Endodermal cell (in vitro differentiated cells): ENCODE measurements at regions not wholly inside any gene's neighbourhood (a gene's known extent, or its start where the extent isn't known, plus 50 kb on each side); places are given as distances from the start of the nearest gene placed in this dataset.

Source experiments
- DNase-seq: peaks from one replicate; pipeline ENCODE4 v3.0.0-alpha.2; 2017
- H3K27ac ChIP-seq: 2 replicates; pipeline ENCODE4 v1.5.1; 2013; ENCODE audit warnings: mild to moderate bottlenecking, low read depth, low read length, moderate library complexity
- H3K27me3 ChIP-seq: 2 replicates; pipeline ENCODE4 v1.6.1; 2013; ENCODE audit warnings: mild to moderate bottlenecking, low read length, moderate library complexity; ENCODE audit not compliant: insufficient read depth, control insufficient read depth, poor library complexity, severe bottlenecking
- H3K36me3 ChIP-seq: 2 replicates; pipeline ENCODE4 v1.7.0; 2013; ENCODE audit warnings: mild to moderate bottlenecking, low read length, moderate library complexity; ENCODE audit not compliant: control insufficient read depth, insufficient read depth
- H3K4me1 ChIP-seq: one replicate; pipeline ENCODE4 v1.7.0; 2013; ENCODE audit warnings: low read length; ENCODE audit not compliant: control insufficient read depth, insufficient read depth
- H3K4me3 ChIP-seq: 2 replicates; pipeline ENCODE4 v1.5.1; 2013; ENCODE audit warnings: mild to moderate bottlenecking, low read length, moderate library complexity
- H3K9ac ChIP-seq: 2 replicates; pipeline ENCODE4 v1.6.1; 2013; ENCODE audit warnings: mild to moderate bottlenecking, low read length, moderate library complexity; ENCODE audit not compliant: poor library complexity, severe bottlenecking; ENCODE audit errors: extremely low read depth
- H3K9me3 ChIP-seq: 2 replicates; pipeline ENCODE4 v1.6.1; 2013; ENCODE audit warnings: mild to moderate bottlenecking, low read length, moderate library complexity; ENCODE audit not compliant: control insufficient read depth
- H3K27ac Mint-ChIP-seq: 2 replicates; pipeline ENCODE4 v1.8.0; 2020; ENCODE audit warnings: mixed read lengths
- H3K27me3 Mint-ChIP-seq: 2 replicates; pipeline ENCODE4 v1.8.0; 2021; ENCODE audit warnings: mild to moderate bottlenecking, mixed read lengths; ENCODE audit not compliant: insufficient read depth
- H3K36me3 Mint-ChIP-seq: 2 replicates; pipeline ENCODE4 v1.8.0; 2020; ENCODE audit warnings: low read depth, mixed read lengths
- H3K4me1 Mint-ChIP-seq: 2 replicates; pipeline ENCODE4 v1.8.0; 2020; ENCODE audit warnings: mixed read lengths
- H3K4me3 Mint-ChIP-seq: 2 replicates; pipeline ENCODE4 v1.8.0; 2020; ENCODE audit warnings: mild to moderate bottlenecking, moderate library complexity, mixed read lengths
- H3K9me3 Mint-ChIP-seq: 2 replicates; pipeline ENCODE4 v1.8.0; 2020; ENCODE audit warnings: mild to moderate bottlenecking, mixed read lengths
- CTCF ChIP-seq: fragments of 200-600 bp; sonication (generic); conservative IDR thresholded peaks from 2 replicates; pipeline ENCODE4 v1.5.0; 2021; ENCODE audit warnings: antibody characterized with exemption, mild to moderate bottlenecking
- WGBS, 2 experiments: methylation state at CpG; one replicate each; pipeline versions ENCODE4 v1.1.5 to v1.1.7; 2013; ENCODE audit warnings: missing lambda C conversion rate in 2 of 2, mixed read lengths in 1 of 2; ENCODE audit not compliant: insufficient coverage in 1 of 2, insufficient read length in 1 of 2; 5-methylcytosine and 5-hydroxymethylcytosine counted together

- Mint-ChIP-seq H3K4me1 (peaks cover 7% of the 10 kb centered on the region), H3K4me3 (no peak overlapping the region), H3K27me3 (peaks cover under 1% of the 10 kb centered on the region), H3K9me3 (no peaks in the 10 kb centered on the region), H3K27ac (no peak overlapping the region), H3K36me3 (no peaks in the 10 kb centered on the region)
- no peaks in the 10 kb centered on the region for H3K36me3 ChIP-seq
- TF ChIP-seq CTCF = peak; percentile 30
- no peak overlapping the region for H3K9ac ChIP-seq
- H3K27me3 ChIP-seq = no peaks in the 10 kb centered on the region
- H3K4me3 ChIP-seq = no peak overlapping the region
- peak; percentile 62 for DNase-seq
- no peaks in the 10 kb centered on the region for H3K9me3 ChIP-seq
- peaks cover 5% of the 10 kb centered on the region for H3K4me1 ChIP-seq
- H3K27ac ChIP-seq = no peak overlapping the region
- WGBS, 2 experiments = 80 to 83% methylated on average over 1 to 2 of the region's 2 CpGs
Observed at GRCh38 chr11:122267602-122268001, 151.6 kb upstream of the BLID start.

GRCh38 chr11:122265981-122266380, 150.0 kb upstream of the BLID start:
- Histone ChIP-seq H3K9me3 (no peaks in the 10 kb centered on the region), H3K27me3 (no peaks in the 10 kb centered on the region), H3K9ac (no peak overlapping the region), H3K4me1 (peaks cover 5% of the 10 kb centered on the region), H3K27ac (no peak overlapping the region), H3K36me3 (no peaks in the 10 kb centered on the region), H3K4me3 (no peak overlapping the region)
- no peaks in the 10 kb centered on the region for H3K9me3 Mint-ChIP-seq
- H3K36me3 Mint-ChIP-seq = no peaks in the 10 kb centered on the region
- 67 to 87% methylated on average over 1 to 2 of the region's 2 CpGs for WGBS, 2 experiments
- no peak for DNase-seq
- H3K27me3 Mint-ChIP-seq = peaks cover 3% of the 10 kb centered on the region
- H3K4me3 Mint-ChIP-seq = no peak overlapping the region
- H3K27ac Mint-ChIP-seq = no peak overlapping the region
- H3K4me1 Mint-ChIP-seq = peaks cover 7% of the 10 kb centered on the region
- no peak for TF ChIP-seq CTCF

GRCh38 chr11:122264121-122264520, 148.1 kb upstream of the BLID start:
- WGBS, 2 experiments = 82 to 91% methylated on average over 2 to 4 of the region's 4 CpGs
- H3K27me3 Mint-ChIP-seq = peaks cover 10% of the 10 kb centered on the region

More at GRCh38 chr11:122264121-122264520, 148.1 kb upstream of the BLID start:
- peaks cover 7% of the 10 kb centered on the region for H3K4me1 Mint-ChIP-seq
- no peak overlapping the region for H3K4me3 Mint-ChIP-seq
- no peaks in the 10 kb centered on the region for H3K36me3 Mint-ChIP-seq
- Histone ChIP-seq H3K9me3 (no peaks in the 10 kb centered on the region), H3K36me3 (no peaks in the 10 kb centered on the region), H3K4me3 (no peak overlapping the region), H3K9ac (no peak overlapping the region), H3K27ac (no peak overlapping the region), H3K27me3 (no peaks in the 10 kb centered on the region), H3K4me1 (peaks cover 5% of the 10 kb centered on the region)
- no peak for TF ChIP-seq CTCF
- no peak overlapping the region for H3K27ac Mint-ChIP-seq
- no peak for DNase-seq
- H3K9me3 Mint-ChIP-seq = no peaks in the 10 kb centered on the region
